ENCODE measurements at regions not wholly inside any gene's neighbourhood (a gene's known extent, or its start where the extent isn't known, plus 50 kb on each side); places are given as distances from the start of the nearest gene placed in this dataset.

DNA sequence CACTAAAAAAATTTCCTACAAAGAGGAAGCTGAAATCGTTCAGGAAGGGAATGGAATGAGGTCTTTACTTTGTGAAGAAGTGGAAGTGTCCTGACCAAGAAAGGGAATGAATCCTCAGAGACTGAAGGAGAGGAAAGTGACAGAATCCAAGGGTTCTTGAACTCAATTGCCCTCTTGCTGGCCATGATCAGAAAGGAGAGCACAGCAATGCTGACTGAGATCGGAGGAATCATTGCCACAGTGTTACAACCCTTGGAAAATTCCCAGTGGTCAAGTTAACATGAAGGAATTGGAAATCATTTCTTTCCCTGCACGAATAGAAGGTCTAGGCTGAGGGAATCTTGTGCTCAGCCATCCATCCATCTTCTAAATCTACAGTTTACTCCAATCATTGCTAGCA, 190.0 kb upstream of the NEIL3 start:
- no peak overlapping the region for H3K27ac Mint-ChIP-seq
- WGBS (ENCODE audit: insufficient coverage) = no CpG with 5 or more reads among the region's 3 CpGs
- H3K36me3 ChIP-seq (replicated peaks in 1 of 2; ENCODE audit: control insufficient read depth in 1 of 2, insufficient read depth in 2 of 2, low read length in 2 of 2) = no peaks in the 10 kb centered on the region

DNA sequence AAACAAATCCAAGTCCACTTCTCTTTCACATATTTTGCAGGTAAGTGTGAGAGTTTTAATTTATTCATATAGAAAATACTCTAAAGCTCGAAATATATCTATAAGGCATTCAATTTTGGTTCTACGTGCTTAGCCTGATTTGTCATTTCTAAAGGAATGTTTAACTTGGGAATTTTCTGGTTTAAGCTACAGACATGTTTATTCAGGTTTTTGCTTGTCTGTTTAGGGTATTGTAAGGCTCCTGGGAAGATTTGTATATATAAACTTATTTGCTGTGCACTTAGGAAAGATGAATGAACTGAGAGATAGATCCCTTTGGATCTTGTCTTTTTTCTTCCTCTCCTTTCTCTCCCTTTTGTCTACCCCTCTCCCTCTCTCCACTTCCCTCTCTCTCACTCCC, 185.9 kb upstream of the NEIL3 start:
- no peak overlapping the region for H3K4me2 ChIP-seq (replicated peaks; ENCODE audit: extremely low read depth, low read length, poor library complexity, severe bottlenecking)
- intact Hi-C loops (cut with micrococcal nuclease) = no loop called here
- Mint-ChIP-seq H3K4me1 (no peaks in the 10 kb centered on the region), H3K4me3 (no peak overlapping the region), H3K36me3 (no peaks in the 10 kb centered on the region), H3K9me3 (peaks cover 0 to 7% (median 2%) of the 10 kb centered on the region in 7 donors), H3K27me3 (ENCODE audit: low read depth in 3 of 3) (no peaks in the 10 kb centered on the region), H3K27ac (no peak overlapping the region)
- H3K79me2 ChIP-seq (ENCODE audit: insufficient read depth, low read length) = no peaks in the 10 kb centered on the region
- no peak overlapping the region for H3K4me3 ChIP-seq (replicated peaks in 1 of 3; ENCODE audit: low read depth in 2 of 3, low read length in 3 of 3)
- DNase-seq = no peak
- TF ChIP-seq, protein P1, sequence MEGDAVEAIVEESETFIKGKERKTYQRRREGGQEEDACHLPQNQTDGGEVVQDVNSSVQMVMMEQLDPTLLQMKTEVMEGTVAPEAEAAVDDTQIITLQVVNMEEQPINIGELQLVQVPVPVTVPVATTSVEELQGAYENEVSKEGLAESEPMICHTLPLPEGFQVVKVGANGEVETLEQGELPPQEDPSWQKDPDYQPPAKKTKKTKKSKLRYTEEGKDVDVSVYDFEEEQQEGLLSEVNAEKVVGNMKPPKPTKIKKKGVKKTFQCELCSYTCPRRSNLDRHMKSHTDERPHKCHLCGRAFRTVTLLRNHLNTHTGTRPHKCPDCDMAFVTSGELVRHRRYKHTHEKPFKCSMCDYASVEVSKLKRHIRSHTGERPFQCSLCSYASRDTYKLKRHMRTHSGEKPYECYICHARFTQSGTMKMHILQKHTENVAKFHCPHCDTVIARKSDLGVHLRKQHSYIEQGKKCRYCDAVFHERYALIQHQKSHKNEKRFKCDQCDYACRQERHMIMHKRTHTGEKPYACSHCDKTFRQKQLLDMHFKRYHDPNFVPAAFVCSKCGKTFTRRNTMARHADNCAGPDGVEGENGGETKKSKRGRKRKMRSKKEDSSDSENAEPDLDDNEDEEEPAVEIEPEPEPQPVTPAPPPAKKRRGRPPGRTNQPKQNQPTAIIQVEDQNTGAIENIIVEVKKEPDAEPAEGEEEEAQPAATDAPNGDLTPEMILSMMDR (IDR thresholded peaks at IDR 0.05) = no peak
- H4K20me1 ChIP-seq (ENCODE audit: insufficient read depth, low read length) = no peaks in the 10 kb centered on the region
- no peaks in the 10 kb centered on the region for H3K27me3 ChIP-seq (ENCODE audit: control insufficient read depth in 2 of 2, insufficient read depth in 2 of 2, low read length in 2 of 2)
- H3K9me3 ChIP-seq (replicated peaks in 1 of 2; ENCODE audit: control insufficient read depth in 1 of 2, insufficient read depth in 1 of 2, low read length in 2 of 2) = no peaks in the 10 kb centered on the region
- no peak overlapping the region for H3K9ac ChIP-seq (ENCODE audit: insufficient read depth, low read length, poor library complexity, severe bottlenecking)
- WGBS (ENCODE audit: insufficient coverage) = no CpG with 5 or more reads among the region's 2 CpGs
- no peak overlapping the region for H2AFZ ChIP-seq (ENCODE audit: insufficient read depth, low read depth, low read length, poor library complexity, severe bottlenecking)
- no peaks in the 10 kb centered on the region for H3K4me1 ChIP-seq (ENCODE audit: control insufficient read depth in 1 of 2, insufficient read depth in 2 of 2, low read length in 2 of 2)
- H3K27ac ChIP-seq (ENCODE audit: low read depth in 1 of 2, low read length in 2 of 2) = no peak overlapping the region
- no peaks in the 10 kb centered on the region for H3K36me3 ChIP-seq (replicated peaks in 1 of 2; ENCODE audit: control insufficient read depth in 1 of 2, insufficient read depth in 2 of 2, low read length in 2 of 2)

More for the DNA sequence above, 190.0 kb upstream of the NEIL3 start:
- Histone ChIP-seq H4K20me1 (ENCODE audit: insufficient read depth, low read length) (no peaks in the 10 kb centered on the region), H3K4me3 (replicated peaks in 1 of 3; ENCODE audit: low read depth in 2 of 3, low read length in 3 of 3) (no peak overlapping the region), H2AFZ (ENCODE audit: insufficient read depth, low read depth, low read length, poor library complexity, severe bottlenecking) (no peak overlapping the region), H3K27ac (ENCODE audit: low read depth in 1 of 2, low read length in 2 of 2) (no peak overlapping the region), H3K4me2 (replicated peaks; ENCODE audit: extremely low read depth, low read length, poor library complexity, severe bottlenecking) (no peak overlapping the region), H3K79me2 (ENCODE audit: insufficient read depth, low read length) (no peaks in the 10 kb centered on the region), H3K27me3 (ENCODE audit: control insufficient read depth in 2 of 2, insufficient read depth in 2 of 2, low read length in 2 of 2) (no peaks in the 10 kb centered on the region), H3K9ac (ENCODE audit: insufficient read depth, low read length, poor library complexity, severe bottlenecking) (no peak overlapping the region), H3K4me1 (ENCODE audit: control insufficient read depth in 1 of 2, insufficient read depth in 2 of 2, low read length in 2 of 2) (no peaks in the 10 kb centered on the region), H3K9me3 (replicated peaks in 1 of 2; ENCODE audit: control insufficient read depth in 1 of 2, insufficient read depth in 1 of 2, low read length in 2 of 2) (peaks cover 0 to 3% of the 10 kb centered on the region in 2 donors)
- Mint-ChIP-seq H3K9me3 (peaks cover 0 to 5% (median 2%) of the 10 kb centered on the region in 7 donors), H3K36me3 (no peaks in the 10 kb centered on the region), H3K27me3 (ENCODE audit: low read depth in 3 of 3) (no peaks in the 10 kb centered on the region), H3K4me3 (no peak overlapping the region), H3K4me1 (no peaks in the 10 kb centered on the region)
- intact Hi-C loops (cut with micrococcal nuclease) = no loop called here
- TF ChIP-seq, protein P1 (IDR thresholded peaks at IDR 0.05) = no peak
- no peak for DNase-seq

Data from CD14-positive monocyte (primary cell).